ENCODE measurements at regions not wholly inside any gene's neighbourhood (a gene's known extent, or its start where the extent isn't known, plus 50 kb on each side); places are given as distances from the start of the nearest gene placed in this dataset.
A peak's percentile ranks its signal among the peaks of the same experiment; 100 is the strongest.

GRCh38 chr2:174697255-174697654, 67.0 kb downstream of the CHRNA1 start:
- peak; percentile 71 for DNase-seq
- in situ Hi-C loops (cut with HindIII; ENCODE audit: low pct_ligation_motif_present, low pct_unique_long_range_greater_than_20kb, low sequenced_read_pairs), result no loop called here

GRCh38 chr2:174694920-174695319, 69.4 kb downstream of the CHRNA1 start:
- DNase-seq, result no peak
- in situ Hi-C loops (cut with HindIII; ENCODE audit: low pct_ligation_motif_present, low pct_unique_long_range_greater_than_20kb, low sequenced_read_pairs), result no loop called here

- in situ Hi-C loops (cut with HindIII; ENCODE audit: low pct_ligation_motif_present, low pct_unique_long_range_greater_than_20kb, low sequenced_read_pairs), result no loop called here
Measured at GRCh38 chr2:174694196-174694878, 69.9 kb downstream of the CHRNA1 start.

GRCh38 chr2:174693344-174693743, 70.9 kb downstream of the CHRNA1 start:
- no peak for DNase-seq
- in situ Hi-C loops (cut with HindIII; ENCODE audit: low pct_ligation_motif_present, low pct_unique_long_range_greater_than_20kb, low sequenced_read_pairs), result no loop called here

More at GRCh38 chr2:174694196-174694878, 69.9 kb downstream of the CHRNA1 start:
- no peak for DNase-seq

GRCh38 chr2:174692256-174692919, 71.9 kb downstream of the CHRNA1 start:
- in situ Hi-C loops (cut with HindIII; ENCODE audit: low pct_ligation_motif_present, low pct_unique_long_range_greater_than_20kb, low sequenced_read_pairs), result no loop called here
- DNase-seq, result no peak

GRCh38 chr2:174691201-174691779, 73.0 kb downstream of the CHRNA1 start:
- in situ Hi-C loops (cut with HindIII; ENCODE audit: low pct_ligation_motif_present, low pct_unique_long_range_greater_than_20kb, low sequenced_read_pairs), result no loop called here
- no peak for DNase-seq

- in situ Hi-C loops (cut with HindIII; ENCODE audit: low pct_ligation_motif_present, low pct_unique_long_range_greater_than_20kb, low sequenced_read_pairs), result no loop called here
- no peak for DNase-seq
Measured at GRCh38 chr2:174690026-174690425, 74.2 kb downstream of the CHRNA1 start.

- in situ Hi-C loops (cut with HindIII; ENCODE audit: low pct_ligation_motif_present, low pct_unique_long_range_greater_than_20kb, low sequenced_read_pairs), result no loop called here
- peak; percentile 54 for DNase-seq
Measured at GRCh38 chr2:174688079-174688478, 76.2 kb downstream of the CHRNA1 start.

- in situ Hi-C loops (cut with HindIII; ENCODE audit: low pct_ligation_motif_present, low pct_unique_long_range_greater_than_20kb, low sequenced_read_pairs), result no loop called here
- DNase-seq, result no peak
Measured at GRCh38 chr2:174686430-174686829, 77.8 kb downstream of the CHRNA1 start.

GRCh38 chr2:174683392-174683759, 80.9 kb downstream of the CHRNA1 start:
- peak; percentile 68 for DNase-seq
- in situ Hi-C loops (cut with HindIII; ENCODE audit: low pct_ligation_motif_present, low pct_unique_long_range_greater_than_20kb, low sequenced_read_pairs), result no loop called here

GRCh38 chr2:174682578-174683391, 81.5 kb downstream of the CHRNA1 start:
- in situ Hi-C loops (cut with HindIII; ENCODE audit: low pct_ligation_motif_present, low pct_unique_long_range_greater_than_20kb, low sequenced_read_pairs), result no loop called here
- DNase-seq, result peak; percentile 82

- in situ Hi-C loops (cut with HindIII; ENCODE audit: low pct_ligation_motif_present, low pct_unique_long_range_greater_than_20kb, low sequenced_read_pairs), result no loop called here
- DNase-seq, result peak; percentile 41
Measured at GRCh38 chr2:174682007-174682577, 82.2 kb downstream of the CHRNA1 start.

- in situ Hi-C loops (cut with HindIII; ENCODE audit: low pct_ligation_motif_present, low pct_unique_long_range_greater_than_20kb, low sequenced_read_pairs), result no loop called here
- DNase-seq, result peak; percentile 42
Measured at GRCh38 chr2:174681099-174682006, 82.9 kb downstream of the CHRNA1 start.

- in situ Hi-C loops (cut with HindIII; ENCODE audit: low pct_ligation_motif_present, low pct_unique_long_range_greater_than_20kb, low sequenced_read_pairs), result no loop called here
- no peak for DNase-seq
Measured at GRCh38 chr2:174680221-174680620, 82.6 kb upstream of the WIPF1 start.

- no peak for DNase-seq
- in situ Hi-C loops (cut with HindIII; ENCODE audit: low pct_ligation_motif_present, low pct_unique_long_range_greater_than_20kb, low sequenced_read_pairs), result no loop called here
Measured at GRCh38 chr2:174678395-174678794, 80.8 kb upstream of the WIPF1 start.

GRCh38 chr2:174675615-174676014, 78.0 kb upstream of the WIPF1 start:
- in situ Hi-C loops (cut with HindIII; ENCODE audit: low pct_ligation_motif_present, low pct_unique_long_range_greater_than_20kb, low sequenced_read_pairs), result no loop called here

GRCh38 chr2:174673876-174674275, 76.3 kb upstream of the WIPF1 start:
- no peak for DNase-seq
- in situ Hi-C loops (cut with HindIII; ENCODE audit: low pct_ligation_motif_present, low pct_unique_long_range_greater_than_20kb, low sequenced_read_pairs), result no loop called here

More at GRCh38 chr2:174675615-174676014, 78.0 kb upstream of the WIPF1 start:
- DNase-seq, result no peak

GRCh38 chr2:174673440-174673839, 75.8 kb upstream of the WIPF1 start:
- in situ Hi-C loops (cut with HindIII; ENCODE audit: low pct_ligation_motif_present, low pct_unique_long_range_greater_than_20kb, low sequenced_read_pairs), result no loop called here
- no peak for DNase-seq
